Stimulated activated naive CD8-positive, alpha-beta T cell treated with anti-CD3 and anti-CD28 coated beads, Interleukin-15, Interleukin-2, amounts not matched to agents 100 U/mL and 50 U/mL, for 24 hours (primary cell): ENCODE measurements at regions not wholly inside any gene's neighbourhood (a gene's known extent, or its start where the extent isn't known, plus 50 kb on each side); places are given as distances from the start of the nearest gene placed in this dataset.
"Not testable (repeated sequence)": the region's sequence is repeated elsewhere in the genome, so short reads cannot be mapped to it uniquely, and the experiment has no call there.

ENCODE experiments used
- ATAC-seq: fragments of 150-1000 bp; cut with Tn5 transposase; one replicate; pipeline ENCODE4 v1.10.0; 2021
- DNase-seq: peaks from one replicate; pipeline ENCODE4 v3.0.0; 2021

DNA sequence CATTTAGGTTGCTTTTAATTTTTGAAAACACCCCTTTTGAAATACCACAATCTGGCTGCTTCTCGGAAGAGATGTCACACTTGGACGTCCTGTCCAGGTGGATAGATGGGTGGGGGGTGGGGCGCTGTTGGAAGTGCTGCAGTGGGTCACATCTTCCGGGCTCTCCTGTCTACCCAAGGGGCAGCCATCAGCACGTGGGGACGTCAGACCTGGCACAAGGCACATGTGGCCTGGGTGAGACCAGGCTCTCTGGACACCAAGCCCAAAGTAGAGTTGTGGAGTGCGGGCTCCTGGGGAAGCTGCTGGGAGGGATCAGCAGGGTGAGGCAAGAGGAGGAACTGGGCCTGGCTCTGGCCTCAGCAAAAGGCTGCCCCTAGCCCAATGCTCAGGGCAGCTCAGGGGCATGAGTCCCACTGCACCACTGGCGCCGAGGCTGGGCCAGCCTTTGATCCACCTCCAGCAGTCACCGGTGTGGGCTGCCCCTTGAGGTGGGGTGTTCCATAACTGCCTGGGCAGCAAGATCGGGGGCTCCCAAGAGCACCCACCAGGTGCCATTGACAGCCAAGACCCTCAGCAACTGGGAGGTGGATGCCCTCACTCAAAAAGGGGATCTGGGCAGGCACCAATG, 68.6 kb upstream of the CCND1 start:
- ATAC-seq, result no peak

DNA sequence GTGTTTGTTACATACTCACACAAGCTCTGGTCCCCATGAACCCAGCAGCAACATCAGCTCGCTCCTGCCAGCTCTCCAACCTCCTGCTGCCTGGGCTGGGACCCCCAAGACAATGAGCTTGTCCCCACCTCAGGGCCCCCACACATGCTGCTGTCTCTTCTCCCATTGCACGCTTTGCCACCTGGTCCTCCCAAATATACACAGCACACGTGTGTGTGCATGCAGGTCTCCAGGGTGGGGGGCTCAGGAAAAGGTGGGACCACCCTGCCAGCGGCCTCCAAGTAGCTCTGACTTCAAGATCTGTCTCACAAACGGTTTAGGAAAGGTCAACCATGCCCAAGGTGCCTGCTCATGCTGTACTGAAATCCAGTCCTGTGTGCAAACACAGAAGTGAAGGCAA, 68.1 kb upstream of the CCND1 start:
- DNase-seq, result no peak
- no peak for ATAC-seq

More for the DNA sequence above, 68.6 kb upstream of the CCND1 start:
- DNase-seq, result no peak

DNA sequence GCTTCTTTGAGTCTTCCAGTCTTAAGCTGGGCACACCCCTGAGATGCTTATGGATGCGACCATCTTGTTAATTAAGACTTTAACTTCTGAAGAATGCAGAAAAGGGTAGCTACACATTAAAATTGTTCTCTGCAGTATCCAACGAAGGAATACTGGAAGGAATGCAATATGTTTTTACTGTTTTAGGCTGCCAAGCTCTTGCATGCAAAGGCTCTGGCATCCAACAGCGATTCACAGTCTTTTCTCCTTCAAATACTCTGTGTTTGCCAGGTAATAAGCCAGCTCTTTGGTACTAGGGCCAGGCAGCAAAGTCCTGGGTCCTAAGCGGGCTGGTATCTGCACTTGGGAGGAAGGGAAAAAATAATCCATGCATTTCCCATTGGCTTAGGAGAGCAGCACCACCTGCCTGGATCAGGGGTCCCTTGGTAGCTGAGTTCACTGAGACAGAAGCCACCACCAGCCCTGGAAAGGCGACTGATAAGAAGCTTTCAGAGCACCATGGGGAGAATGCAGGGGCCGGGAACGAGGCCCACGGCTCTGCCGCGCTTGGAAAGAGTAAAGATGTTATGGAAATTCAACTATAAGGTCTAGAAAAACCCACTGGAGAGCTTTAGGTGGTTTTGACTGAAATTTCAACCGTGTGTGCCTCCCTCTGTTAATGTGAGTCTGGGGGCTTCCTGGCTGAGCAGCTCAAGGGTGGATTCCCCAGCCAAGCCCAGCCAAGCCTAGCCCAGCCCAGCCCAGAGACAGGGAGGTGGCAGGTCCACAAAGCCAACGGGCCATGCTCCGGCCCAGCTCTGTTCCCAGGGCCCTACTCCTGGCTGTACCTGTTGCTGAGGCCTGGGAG, 67.0 kb upstream of the CCND1 start:
- no peak for DNase-seq
- ATAC-seq, result no peak

GRCh38 chr11:69574608-69575255, 66.2 kb upstream of the CCND1 start:
- DNase-seq (no peak), ATAC-seq (no peak)

GRCh38 chr11:69575296-69576068, 65.5 kb upstream of the CCND1 start:
- ATAC-seq, result no peak

DNA sequence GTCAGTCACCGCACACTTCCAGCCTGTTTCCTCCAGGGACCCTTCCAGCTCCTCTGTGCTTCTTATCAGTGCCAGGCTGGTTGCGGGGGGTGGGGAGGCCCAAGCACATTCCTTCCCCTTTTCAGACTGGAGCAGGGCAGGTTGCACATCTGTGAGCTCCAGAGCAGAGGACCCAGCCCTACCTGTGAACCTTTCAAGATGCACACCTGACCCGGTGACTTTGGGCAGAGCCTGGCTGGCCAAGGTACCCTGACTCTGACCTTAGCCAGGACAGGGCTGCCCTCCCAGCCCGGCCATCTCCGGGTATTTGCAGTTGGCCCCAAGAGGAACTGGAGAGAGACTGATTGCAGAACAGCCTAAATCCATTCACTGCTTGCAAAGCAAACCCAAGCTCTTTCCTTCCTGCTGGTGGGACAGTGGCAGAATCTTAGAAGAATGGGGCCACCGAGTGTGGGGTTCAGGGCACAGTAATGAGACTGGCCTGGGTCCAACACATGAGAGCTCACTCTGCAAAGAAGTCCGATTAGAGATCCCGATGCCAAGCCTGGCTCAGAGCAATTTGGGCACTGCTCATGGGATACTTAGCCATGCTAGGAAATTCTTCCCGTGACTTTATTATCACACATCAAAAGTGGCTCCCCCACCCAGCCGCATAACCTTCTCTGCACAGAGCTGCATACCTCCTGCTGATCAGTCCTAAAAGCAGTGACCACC, 64.7 kb upstream of the CCND1 start:
- no peak for ATAC-seq
- no peak for DNase-seq

More at GRCh38 chr11:69575296-69576068, 65.5 kb upstream of the CCND1 start:
- DNase-seq, result no peak

- no peak for ATAC-seq
- no peak for DNase-seq
Observed at GRCh38 chr11:69578167-69578566, 62.8 kb upstream of the CCND1 start.

DNA sequence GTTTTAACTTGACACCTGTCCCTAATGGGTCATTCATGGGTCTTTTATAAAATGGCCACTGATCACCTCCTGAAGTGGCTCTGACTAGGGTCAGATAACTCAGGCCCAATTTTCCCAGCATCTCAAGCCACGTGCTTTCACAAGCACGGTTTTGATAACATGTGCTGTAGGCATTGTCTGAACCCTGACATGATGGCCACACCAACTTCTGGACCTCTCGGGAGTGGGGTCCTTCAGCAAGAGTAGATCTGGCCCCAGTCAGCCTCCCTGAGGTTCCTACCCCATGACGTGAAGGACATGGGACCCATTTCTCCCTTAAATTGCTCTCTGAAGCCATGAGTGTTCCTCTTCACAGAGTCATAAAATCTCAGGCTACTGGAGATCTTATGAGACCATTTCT, 60.4 kb upstream of the CCND1 start:
- no peak for ATAC-seq
- no peak for DNase-seq

DNA sequence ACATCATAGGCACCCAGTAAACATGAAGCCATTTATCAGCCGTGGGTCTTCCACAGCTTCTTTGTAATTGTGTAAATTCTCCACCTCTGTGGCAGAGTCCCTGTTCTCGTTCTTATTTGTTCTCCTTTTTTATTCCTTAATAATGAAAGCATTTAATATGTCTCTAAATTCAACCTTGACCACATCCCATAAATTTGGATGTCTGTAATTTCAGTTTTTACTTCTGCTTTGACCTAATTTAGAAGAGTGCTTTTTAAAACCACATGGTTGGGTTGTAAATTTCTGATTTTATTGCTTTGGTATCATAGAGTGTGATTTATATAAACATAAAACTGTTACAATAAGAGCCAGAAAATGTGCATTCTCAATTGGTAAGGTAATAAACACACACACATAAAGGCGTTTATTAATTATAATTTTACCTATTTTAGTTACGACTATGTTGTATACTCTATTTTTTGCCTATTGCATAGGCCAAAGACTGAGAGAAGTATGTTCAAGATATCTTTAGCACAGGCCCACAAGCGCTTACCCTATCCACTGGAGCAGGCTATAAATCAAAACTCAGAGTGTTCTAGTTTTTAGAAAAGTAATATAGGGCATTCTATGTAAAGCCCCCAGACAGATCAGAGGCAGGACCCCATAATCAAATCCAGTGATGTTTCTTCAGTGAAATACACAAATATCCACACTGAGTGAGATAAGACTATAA, 58.0 kb upstream of the CCND1 start:
- DNase-seq, result no peak
- no peak for ATAC-seq

DNA sequence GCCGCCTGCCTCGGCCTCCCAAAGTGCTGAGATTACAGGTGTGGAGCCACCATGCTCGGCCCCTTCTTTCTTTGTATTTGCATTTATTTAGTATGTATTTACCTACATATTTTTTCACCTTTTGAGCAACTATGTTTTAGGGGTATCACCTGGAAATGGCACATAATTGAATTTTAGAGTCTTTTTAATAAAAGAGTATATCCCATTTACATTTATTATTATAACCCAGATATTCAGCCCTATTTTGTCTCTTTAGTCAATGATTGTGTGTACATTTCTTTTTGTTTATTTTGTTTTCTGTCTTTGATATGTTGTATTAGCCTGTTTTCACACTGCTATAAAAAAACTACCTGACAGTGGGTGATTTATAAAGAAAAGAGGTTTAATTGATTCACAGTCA, 56.8 kb upstream of the CCND1 start:
- no peak for DNase-seq
- ATAC-seq, result no peak

- ATAC-seq, result no peak
- DNase-seq, result no peak
Observed at GRCh38 chr11:69585385-69585784, 55.6 kb upstream of the CCND1 start.

GRCh38 chr11:69587454-69588090, 53.4 kb upstream of the CCND1 start:
- ATAC-seq (no peak), DNase-seq (no peak)

GRCh38 chr11:69588270-69588669, 52.7 kb upstream of the CCND1 start:
- ATAC-seq, result no peak
- no peak for DNase-seq

DNA sequence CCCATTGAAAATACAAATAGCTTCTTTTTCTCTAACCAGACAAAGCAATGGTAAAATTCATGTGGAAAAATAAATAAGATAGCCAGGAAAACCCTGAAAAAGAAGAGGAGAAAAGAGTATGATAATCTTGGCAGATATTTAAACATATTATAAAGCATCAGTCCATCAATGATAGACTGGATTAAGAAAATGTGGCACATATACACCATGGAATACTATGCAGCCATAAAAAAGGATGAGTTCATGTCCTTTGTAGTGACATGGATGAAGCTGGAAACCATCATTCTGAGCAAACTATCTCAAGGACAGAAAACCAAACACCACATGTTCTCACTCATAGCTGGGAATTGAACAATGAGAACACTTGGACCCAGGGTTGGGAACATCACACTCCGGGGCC, 50.9 kb upstream of the CCND1 start:
- not testable (repeated sequence) for ATAC-seq, DNase-seq
